GM21737 (cell line): ENCODE measurements at regions not wholly inside any gene's neighbourhood (a gene's known extent, or its start where the extent isn't known, plus 50 kb on each side); places are given as distances from the start of the nearest gene placed in this dataset.
"Not testable (repeated sequence)": the region's sequence is repeated elsewhere in the genome, so short reads cannot be mapped to it uniquely, and the experiment has no call there.

ENCODE experiments used
- ATAC-seq: cut with Tn5 transposase; IDR thresholded peaks from one replicate; pipeline ENCODE4 v1.9.1; 2021; ENCODE audit warnings: mild to moderate bottlenecking, moderate library complexity; ENCODE audit not compliant: unreplicated experiment

DNA sequence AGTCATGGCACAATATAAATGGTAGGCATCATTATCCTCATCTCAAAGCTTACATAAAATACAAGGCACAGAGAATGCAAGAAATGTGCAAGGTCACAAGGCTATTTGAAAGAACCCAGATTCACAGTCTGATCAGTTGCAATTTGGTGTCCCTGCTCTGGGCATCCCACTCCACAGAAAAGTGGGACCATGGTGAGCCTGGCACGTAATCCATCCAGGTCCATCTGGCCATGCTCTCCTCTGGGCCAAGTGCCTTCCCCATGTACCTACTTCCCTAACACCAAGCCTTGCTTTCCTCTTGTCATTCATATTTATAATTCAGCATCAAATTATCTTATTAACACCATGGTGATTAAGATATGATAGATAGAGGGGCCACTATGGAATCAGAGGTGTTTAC is 390.0 kb downstream of the CDH11 start:
- ATAC-seq, result no peak

DNA sequence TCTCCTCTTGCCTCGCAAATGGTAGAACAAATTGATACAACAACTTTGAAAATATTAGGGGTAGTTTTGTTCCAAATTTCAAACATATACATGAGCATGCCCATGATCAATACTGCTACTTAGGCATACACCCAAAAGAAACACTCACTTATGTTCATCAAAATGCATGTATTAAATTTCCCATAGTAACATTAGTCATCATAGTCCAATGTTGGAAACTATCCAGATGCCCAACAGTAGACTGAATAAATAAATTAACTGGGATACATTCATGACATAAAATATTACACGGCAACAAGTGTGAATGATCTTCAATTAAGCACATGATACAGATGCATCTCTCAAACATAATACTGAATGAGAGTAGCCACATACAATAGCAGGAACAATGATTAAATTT is 391.6 kb downstream of the CDH11 start:
- no peak for ATAC-seq

DNA sequence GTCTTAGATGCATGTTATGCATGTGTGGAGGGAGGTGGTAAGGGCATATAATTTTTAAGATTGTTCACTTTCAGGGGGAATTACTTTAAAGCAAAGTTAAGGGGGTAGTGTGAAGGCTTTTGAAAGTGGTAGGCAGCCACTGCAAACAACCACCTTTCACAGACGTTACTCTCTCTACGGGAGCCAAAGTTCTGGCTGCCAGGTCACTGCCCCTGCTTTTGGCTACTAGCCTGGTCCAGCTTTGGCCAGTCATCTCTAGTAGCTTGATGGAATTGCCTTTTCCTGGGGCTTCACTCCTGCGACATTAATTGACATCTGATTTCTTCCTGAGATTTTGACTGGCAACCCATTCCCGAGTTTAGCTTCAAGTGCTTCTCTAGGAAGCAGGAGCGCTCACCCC is 397.5 kb downstream of the CDH11 start:
- no peak for ATAC-seq

DNA sequence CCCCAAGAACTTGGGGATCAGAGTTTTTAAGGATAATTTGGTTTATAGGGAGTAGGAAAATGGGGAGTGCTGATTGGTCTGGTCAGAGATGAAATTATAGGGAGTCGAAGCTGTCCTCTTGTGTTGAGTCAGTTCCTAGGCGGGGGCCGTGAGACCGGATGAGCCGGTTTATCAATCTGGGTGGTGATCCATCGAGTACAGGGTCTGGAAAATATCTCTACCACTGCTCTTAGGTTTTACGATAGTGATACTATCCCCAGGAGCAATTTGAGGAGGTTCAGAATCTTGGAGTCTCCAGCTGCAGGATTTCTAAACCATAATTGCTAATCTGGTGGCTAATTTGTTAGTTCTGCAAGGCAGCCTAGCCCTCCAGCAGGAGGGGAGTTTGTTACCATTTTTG is 403.4 kb downstream of the CDH11 start:
- ATAC-seq, result no peak

DNA sequence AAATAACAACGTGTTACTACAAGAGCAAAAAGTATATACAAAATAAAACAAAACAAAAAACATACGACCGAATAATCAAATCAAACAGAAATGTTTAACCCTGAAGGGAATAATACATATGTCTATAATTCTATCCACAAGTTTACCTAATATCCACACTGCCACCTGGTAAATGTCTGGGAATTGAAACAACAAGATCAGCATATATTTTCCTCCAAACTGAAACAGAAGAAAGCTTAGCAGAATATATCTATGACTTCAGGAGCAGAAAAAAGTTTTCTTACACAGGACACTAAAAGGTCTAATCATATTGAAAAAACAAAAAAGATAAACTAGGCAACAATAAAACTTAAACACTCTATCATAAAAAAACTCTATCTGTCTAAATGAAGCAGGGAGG is 404.0 kb downstream of the CDH11 start:
- ATAC-seq, result no peak

DNA sequence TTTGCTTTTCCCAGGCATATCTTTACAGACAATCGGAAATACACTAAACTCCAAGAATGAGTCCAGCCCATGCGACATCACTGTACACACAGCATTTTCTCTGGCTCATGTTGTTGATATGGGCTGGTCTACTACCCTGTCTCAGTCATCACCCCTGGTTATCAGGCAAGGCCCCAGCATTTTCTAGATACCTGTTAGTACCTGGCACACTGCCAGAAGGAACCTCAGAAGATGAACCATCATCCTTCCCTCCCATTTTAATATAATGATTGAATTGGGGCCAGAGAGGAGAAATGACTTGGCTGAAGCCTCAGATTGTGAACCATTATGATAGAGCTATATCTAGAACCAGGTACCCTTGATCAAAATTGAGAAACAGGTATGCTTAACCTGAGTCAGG is 406.2 kb downstream of the CDH11 start:
- ATAC-seq, result no peak

DNA sequence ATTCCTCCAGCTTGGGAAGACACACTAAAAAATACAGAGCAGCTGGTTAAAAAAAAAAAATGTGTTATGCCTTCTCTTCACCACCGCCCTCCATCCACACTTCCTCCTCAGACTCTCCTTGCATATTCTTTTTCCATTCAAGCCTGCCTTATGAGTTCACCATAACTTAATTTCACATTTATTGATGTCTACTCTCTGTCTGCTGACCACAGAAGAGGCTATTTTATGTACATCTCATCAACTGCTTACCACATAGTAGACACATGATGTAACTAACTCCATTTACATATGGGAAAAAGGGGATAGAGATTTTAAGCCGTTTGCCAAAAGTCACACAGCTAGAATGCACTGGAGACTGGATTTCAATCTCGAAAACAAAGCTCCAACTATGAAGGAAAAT is 409.8 kb downstream of the CDH11 start:
- ATAC-seq, result no peak

DNA sequence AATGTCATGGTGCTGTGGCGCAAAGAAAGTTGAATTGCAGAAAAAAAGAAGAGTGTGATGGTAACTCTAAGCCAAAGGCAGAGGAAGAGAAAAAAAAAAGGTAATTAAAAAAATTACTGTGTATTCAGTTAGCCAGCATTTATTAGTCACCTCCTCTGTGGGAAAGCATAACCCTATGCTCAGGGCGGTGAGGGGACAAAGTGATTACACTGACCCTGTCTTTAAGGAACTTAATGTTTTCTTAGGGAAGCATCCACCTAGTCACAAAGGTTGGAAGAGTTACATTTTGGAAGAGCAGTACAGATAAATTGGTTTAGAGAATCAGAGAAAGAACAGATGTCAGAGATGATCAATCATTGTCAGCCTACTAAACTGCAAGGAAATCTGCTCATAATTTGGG is 410.3 kb downstream of the CDH11 start:
- no peak for ATAC-seq

DNA sequence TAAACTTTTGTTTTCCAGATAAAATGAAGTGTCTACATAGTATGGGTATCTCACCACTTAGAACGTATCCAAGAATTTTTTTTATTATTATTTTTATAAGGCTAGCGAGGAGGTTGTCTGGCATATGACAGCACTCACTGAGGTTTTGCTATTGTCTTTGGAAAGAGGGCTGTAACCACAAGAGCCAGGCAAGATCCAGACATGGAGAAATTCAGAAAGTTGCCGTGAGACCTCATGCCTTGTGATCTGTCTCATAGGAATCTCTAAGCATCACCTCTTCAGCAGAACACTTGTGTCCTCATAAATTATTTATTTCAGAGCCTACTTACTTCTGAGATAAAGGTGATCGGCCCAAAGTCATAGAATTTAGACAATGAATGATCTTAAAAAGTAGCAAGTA is 410.8 kb downstream of the CDH11 start:
- no peak for ATAC-seq

DNA sequence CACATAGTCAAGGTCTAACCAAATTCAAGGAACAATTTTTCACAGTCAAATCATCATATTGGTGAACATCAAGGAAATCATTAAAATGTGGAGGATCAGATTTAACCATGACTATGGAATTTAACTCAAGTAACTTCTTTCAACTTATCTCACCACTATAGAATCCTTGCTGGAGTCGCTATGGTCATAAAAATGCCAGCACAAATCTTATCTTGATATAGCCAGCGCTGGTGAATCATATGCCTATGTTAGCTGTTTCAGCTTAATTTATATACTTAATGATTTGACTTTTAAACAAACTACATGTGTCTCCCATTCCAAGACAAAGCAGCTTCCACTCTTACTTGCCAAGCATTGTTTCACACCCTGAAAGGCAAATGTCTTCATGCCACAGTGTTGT is 416.4 kb downstream of the CDH11 start:
- no peak for ATAC-seq

DNA sequence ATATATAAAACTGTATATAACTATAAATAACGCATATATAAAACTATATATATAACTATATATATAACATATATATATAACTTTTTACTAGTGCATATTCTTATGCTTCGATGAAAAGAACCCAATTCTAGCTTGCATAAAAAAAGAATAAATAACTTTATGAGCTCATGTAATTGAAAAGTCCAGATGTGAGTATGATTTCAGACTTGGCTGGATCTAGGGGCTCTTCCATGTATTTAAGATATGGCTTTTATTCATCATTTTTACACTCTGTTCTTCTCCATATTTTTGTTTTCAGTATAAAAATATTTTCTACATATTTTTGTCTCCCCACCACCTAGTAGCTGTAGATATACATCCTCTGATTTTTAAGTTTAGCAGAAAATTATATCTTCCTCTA is 417.5 kb downstream of the CDH11 start:
- no peak for ATAC-seq

DNA sequence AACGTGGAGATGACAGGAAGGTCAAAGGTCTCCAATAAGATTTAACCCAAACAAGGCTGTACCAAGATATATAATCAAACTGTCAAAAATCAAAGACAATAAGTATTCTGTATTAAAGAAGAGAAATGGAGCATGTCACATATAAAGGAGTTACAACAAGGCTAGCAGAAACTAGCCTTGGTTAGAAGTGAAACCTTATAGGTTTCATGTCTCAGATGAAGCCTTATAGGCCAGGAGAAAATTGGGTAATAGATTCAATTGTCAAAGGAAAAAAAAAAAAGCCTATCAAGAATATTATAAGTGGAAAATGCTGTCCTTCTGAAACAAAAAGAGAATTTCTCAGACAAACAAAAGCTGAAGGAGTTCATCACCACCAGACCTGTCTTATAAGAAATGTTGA is 419.4 kb downstream of the CDH11 start:
- ATAC-seq, result no peak

DNA sequence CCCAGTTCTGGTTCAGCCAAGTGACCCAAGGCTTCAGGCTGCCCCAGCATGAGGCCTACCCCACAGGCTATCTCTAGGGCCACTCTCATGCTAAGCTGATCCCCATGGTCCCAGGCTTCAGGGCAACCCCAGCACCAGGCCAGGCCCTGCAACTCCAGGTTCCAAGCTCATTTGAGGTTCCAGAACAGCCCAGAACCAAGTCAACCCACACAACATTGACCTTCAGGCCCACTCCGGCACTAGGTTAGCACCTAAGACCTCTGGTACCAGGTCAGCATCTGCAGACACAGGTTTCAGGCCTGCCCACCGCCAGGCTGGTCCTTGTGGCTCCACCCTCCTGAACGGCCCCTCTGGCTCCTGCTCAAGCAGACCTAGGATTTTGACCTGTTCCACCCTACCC is 421.2 kb downstream of the CDH11 start:
- ATAC-seq, result no peak

DNA sequence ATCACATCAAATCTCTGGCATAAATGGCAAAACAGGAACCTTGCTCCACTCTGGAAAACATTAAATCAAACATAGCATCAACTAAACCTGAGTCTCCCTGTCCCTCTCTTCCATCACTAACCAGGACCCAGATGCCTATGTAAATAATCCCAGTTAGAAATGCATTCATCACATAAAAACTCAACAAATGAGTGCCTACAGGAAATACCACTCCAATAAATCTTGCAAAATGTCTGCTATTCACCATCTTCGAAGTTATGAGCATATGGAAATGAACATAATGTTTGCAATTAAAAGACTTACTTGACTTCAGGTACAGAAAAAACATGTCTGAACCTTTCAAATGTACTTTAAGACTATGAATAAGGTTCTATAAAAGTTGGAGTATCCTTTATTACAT is 425.0 kb downstream of the CDH11 start:
- ATAC-seq, result no peak

DNA sequence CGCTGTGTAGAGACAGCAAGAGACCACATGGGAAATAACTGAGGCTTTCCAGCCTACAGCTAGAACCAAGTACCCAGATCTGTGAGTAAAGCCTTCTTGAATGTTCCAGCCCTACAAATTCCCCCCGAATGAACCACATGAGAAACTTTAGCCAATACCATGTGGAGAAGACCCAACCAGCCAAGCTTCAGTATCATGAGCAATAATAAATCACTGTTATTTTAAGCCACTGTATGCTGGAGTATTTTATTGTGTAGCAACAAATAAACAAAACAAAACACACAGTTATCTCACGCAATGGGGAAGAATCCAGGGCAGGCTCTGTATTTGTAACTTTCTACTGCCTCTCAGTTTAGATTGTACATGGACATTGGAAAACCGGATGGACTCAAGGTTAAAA is 426.2 kb downstream of the CDH11 start:
- ATAC-seq, result no peak

DNA sequence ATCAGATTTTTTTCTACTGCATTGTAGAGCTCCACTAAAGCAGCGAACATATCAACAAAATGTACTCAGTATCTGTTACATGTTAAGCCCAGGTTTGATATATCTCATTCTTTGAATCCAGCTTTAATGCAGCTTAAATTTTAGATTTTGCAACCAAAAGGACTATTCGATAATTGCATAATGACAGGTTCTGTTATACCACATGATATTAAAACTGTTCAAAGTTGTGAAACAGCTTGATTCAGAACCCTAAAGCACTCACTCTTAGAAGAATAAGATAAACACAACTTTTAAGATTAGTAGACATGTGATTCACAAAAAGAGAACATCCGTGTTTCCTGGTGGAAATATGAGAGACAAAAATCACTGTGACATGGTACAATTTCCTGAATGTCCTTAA is 427.9 kb downstream of the CDH11 start:
- ATAC-seq, result no peak

DNA sequence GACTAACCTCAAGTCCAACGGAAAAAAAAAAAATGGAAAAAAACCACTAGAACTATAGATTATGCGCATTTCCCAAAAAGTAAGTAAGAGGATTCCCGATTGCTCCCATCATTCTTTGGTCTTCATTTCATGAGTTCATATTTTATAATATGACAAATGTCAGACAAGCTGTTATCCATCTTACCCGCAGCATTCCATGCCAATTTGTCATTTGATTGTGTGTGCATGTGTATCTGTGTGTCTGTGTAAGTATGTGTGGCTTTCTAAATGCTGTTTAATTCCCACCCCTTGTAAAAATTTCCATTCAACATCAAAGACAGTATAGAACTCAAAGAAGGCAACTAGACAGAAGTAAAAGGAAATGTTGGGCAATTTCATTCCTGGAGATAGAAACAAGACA is 434.1 kb downstream of the CDH11 start:
- no peak for ATAC-seq

DNA sequence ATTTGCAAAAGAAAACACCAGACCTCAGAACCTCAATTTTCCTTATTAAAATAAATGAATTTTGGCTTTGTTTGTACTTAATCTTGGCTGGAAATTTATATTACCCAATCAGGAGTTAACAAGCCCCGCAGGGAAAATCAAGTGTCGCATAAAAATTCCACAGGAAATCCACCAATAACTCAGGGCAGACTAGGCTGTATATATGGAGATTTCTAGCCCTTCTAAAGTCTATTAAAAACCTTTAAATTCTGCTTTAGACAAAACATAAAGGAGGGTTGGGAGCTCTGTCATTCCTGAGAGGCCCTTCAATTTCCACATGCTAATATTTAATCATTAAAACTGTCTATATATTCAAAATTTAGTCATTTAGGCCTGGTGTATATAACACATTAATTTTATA is 434.7 kb downstream of the CDH11 start:
- no peak for ATAC-seq

DNA sequence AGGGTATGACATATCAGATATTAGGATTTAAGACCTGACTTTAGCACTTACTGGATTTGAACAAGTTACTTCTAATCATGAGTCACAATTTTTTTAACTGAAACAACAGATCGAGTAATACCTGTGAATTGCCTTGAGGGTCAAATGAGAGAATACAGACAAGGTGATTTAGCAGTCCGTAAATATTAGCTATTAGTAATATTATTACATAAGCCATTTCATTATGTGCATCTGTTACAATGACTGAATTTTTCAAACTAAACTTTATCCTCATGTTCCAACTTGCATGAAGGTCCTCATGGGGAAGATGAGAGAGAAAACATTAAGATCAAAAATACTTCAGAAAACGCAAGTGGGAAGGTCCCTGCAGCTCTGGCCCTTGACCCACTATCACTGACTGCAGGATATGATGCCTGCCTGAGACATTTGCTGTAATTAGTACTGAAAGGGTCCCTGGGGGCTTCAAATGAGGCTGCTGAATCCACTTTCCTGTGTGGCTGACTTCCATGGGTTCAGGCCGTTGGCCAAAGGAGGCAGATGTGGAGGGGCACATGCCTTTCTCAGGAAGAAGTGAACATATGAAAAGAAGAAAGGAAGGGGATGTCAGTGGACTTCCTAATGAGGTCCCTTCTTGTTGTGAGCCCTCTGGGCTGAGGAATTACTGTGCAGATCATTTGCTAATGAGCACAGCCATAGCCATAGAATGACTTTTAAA is 441.7 kb downstream of the CDH11 start:
- ATAC-seq, result no peak

DNA sequence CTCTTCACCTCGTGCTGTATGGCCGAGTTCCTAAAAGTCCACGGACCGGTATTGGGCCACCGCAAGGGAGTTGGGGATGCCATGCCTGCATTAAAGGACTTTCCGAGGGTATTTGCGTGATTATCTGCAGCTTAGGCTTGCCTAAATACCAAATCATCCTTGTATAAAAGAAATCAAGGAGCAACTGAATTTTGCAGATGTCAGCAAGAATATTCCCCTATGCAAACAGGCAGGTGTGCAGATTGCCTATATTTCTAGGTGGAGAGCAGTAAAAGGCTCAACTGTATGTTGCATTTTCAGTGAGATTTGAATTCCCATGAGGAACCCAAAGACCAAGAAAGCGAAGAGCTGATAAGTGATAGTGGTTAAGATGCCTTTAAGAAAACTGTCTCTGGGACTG is 452.3 kb downstream of the CDH11 start:
- no peak for ATAC-seq

DNA sequence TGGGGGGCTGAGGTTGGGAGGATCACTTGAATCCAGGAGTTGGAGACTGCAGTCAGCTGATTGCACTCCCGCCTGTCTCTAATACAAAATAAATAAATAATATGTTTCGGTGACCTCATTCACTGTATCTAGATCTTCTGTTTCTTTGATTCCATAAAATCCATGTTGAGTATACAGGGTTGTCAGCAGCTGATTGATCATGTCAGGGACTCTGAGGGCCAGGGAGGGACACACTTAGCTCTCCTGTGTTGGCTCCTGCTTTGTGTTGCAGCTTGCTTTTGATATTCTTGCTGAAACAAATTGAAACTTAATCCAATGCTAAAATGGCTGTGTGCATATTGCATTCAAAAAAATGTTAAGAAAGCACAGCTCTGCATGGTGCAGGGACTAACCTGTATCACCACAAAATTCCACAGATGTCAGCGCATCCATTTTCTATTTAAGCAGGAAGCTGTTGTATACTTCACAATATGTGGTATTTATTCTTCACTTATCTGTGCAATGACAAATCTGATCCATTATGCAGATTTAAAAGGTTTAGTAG is 454.5 kb downstream of the CDH11 start:
- no peak for ATAC-seq

DNA sequence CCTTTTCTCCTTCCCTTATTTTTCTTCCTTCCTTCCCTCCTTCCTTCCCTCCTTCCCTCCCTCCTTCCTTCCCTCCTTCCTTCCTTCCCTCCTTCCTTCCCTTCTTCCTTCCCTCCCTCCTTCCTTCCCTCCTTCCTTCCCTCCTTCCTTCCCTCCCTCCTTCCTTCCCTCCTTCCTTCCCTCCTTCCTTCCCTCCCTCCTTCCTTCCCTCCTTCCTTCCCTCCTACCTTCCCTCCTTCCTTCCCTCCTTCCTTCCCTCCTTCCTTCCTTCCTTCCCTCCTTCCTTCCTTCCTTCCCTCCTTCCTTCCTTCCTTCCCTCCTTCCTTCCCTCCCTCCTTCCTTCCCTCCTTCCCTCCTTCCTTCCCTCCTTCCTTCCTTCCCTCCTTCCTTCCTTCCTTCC is 459.6 kb downstream of the CDH11 start:
- not testable (repeated sequence) for ATAC-seq

DNA sequence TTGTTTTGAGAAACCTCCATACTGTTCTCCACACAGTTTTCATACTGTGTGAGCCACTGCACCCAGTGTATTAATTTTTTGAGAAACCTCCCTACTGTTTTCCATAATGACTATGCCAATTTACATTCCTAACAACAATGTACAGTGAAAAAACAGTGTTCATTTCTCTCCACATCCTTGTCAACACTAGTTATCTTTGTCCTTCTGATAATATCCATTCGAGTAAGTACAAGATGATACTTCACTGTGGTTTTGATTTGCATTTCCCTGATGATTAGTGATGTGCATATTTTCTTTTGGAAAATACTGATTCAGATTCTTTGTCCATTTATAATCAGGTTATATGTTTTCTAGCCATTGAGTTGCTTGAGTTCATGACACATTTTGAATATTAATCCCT is 462.0 kb downstream of the CDH11 start:
- no peak for ATAC-seq
